ENCODE measurements at regions not wholly inside any gene's neighbourhood (a gene's known extent, or its start where the extent isn't known, plus 50 kb on each side); places are given as distances from the start of the nearest gene placed in this dataset.
"Not testable (repeated sequence)": the region's sequence is repeated elsewhere in the genome, so short reads cannot be mapped to it uniquely, and the experiment has no call there.

DNA sequence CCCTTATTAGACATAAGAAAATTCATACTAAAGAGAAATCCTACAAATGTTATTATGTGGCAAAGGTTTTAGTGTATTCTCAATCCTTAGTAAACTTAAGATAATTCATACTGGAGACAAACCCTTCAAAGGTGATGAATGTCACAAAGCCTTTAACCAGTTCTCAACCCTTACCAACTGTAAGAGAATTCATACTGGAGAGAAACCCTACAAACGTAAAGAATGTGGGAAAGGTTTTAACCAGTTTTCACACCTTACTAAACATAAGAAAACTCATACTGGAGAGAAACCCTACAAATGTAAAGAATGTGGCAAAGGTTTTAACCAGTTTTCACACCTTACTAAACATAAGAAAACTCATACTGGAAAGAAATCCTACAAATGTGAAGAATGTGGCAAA lies 93.2 kb downstream of the ZNF680 start:
- H3K4me1 Mint-ChIP-seq (ENCODE audit: low read depth) = no peaks in the 10 kb centered on the region
- H3K27ac Mint-ChIP-seq = no peak overlapping the region
- CTCF ChIA-PET = no interaction called here
- H3K4me3 Mint-ChIP-seq = no peak overlapping the region
- intact Hi-C loops (cut with micrococcal nuclease) = no loop called here
- peaks cover 3% of the 10 kb centered on the region for H3K27me3 Mint-ChIP-seq (ENCODE audit: low read depth)
- H3K36me3 Mint-ChIP-seq (ENCODE audit: low read depth) = peaks cover 3% of the 10 kb centered on the region
- peaks cover 24% of the 10 kb centered on the region for H3K9me3 Mint-ChIP-seq
- no peak for DNase-seq

DNA sequence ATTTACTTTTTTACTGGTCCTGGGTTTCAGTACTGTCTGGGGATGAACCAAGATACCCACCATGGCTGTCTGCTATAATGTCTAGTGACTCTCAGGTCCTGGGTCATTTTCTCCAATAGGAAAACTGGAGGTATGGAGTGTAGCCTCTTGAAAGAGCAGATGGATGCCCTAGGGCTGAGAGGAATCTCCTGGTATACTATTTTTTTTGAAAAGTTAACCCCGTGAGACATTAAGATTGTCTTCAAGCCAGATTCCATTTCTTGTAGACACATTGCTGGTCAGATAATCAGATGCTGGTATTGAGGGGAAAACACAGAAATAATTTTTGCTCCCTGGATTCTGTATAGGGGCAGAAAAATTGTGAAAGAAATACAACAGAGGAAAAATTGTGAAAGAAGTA lies 97.3 kb downstream of the ZNF680 start:
- DNase-seq = no peak
- H3K27ac Mint-ChIP-seq = no peak overlapping the region
- CTCF ChIA-PET = no interaction called here
- peaks cover 24% of the 10 kb centered on the region for H3K9me3 Mint-ChIP-seq
- H3K36me3 Mint-ChIP-seq (ENCODE audit: low read depth) = peaks cover 3% of the 10 kb centered on the region
- H3K4me3 Mint-ChIP-seq = no peak overlapping the region
- peaks cover 3% of the 10 kb centered on the region for H3K4me1 Mint-ChIP-seq (ENCODE audit: low read depth)
- intact Hi-C loops (cut with micrococcal nuclease) = no loop called here
- H3K27me3 Mint-ChIP-seq (ENCODE audit: low read depth) = peaks cover 12% of the 10 kb centered on the region

DNA sequence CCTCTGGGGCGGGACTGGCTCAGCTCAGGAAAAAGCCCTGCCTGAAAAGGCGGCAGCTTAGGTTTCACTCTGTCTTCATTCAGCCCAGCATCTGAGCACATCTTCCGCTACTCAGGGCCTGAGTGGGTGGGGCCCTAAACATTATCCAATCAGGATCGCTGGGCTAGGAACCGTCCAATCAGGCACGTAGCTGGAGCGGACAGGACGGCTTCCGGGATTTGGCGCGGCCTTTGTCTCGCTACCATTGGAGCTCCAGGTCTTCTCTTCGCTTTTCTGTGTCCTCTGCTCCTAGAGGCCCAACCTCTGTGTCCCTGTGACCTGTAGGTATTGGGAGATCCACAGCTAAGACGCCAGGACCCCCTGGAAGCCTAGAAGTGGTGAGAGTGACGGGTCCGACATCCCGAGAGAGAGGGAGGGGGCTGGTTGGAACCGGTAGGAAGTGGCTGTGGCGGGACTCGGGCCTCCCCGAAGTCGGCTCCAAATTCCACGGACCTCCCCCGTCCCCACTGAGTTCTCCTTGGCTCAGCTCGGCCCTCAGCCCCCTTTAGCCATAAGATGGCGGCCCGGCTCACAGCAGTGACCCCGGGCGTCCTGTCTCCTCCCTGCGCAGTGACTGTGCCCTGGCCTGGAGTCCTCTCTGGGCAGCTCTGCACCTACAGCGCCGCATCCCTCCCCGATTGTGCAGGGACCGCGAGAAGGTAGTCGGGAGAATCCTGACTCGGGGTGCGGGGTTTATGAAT lies 99.1 kb downstream of the ZNF680 start:
- H3K36me3 Mint-ChIP-seq (ENCODE audit: low read depth) = peaks cover 3% of the 10 kb centered on the region
- DNase-seq = peak; percentile 37
- H3K27me3 Mint-ChIP-seq (ENCODE audit: low read depth) = peaks cover 12% of the 10 kb centered on the region
- intact Hi-C loops (cut with micrococcal nuclease) = no loop called here
- no peak overlapping the region for H3K27ac Mint-ChIP-seq
- H3K4me3 Mint-ChIP-seq = peak overlapping the region; percentile 55
- peaks cover 12% of the 10 kb centered on the region for H3K9me3 Mint-ChIP-seq
- H3K4me1 Mint-ChIP-seq (ENCODE audit: low read depth) = peaks cover 3% of the 10 kb centered on the region
- CTCF ChIA-PET = interaction anchor here (0.6 kb wide), 1 partner anchor 68 kb away, joined by 3 read pairs; no protein-coding TSS in a partner anchor

DNA sequence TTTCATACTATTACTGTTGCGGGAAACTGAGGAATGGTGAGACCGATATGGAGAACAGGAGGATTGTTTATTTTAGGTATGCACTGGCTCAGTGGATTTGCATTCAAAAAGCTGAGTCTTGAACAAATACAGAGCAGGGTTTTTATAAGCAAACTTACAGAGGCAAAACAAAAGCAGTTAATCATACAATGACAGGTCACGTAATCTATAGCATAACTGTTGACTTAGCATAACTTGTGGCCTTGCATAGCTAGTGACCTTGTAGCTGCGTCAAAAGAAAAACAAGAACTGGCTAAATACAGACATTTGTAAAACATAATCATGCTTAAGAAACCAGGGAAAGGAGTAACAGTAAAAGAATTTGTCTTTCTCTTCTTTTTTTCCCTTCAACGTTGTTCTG lies 103.0 kb downstream of the ZNF680 start:
- DNase-seq; intact Hi-C loops (cut with micrococcal nuclease); H3K36me3 Mint-ChIP-seq (ENCODE audit: low read depth); H3K9me3 Mint-ChIP-seq; H3K27ac Mint-ChIP-seq; H3K4me3 Mint-ChIP-seq; H3K27me3 Mint-ChIP-seq (ENCODE audit: low read depth); H3K4me1 Mint-ChIP-seq (ENCODE audit: low read depth); CTCF ChIA-PET: not testable (repeated sequence)

DNA sequence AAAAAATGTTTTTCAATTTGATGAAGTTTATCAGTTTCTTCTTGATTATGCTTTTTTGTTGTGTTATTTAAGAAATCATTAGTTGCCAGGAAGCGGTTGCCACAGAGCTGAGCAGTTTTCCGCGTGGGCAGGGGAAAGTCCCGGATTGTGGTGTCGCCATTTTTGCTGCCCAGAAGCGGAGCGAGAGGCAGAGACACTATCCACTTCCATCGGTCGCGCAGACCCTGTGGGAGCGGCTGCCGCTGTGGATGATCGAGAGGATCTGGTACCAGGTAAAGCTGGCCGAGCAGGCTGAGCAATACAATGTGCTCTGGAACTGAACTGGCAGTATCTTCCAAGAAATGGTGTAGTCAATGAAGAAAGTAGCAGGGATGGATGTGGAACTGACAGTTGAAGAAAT lies 119.8 kb downstream of the ZNF736 start:
- Mint-ChIP-seq H3K9me3 (peaks cover 20% of the 10 kb centered on the region), H3K27ac (no peak overlapping the region), H3K36me3 (ENCODE audit: low read depth) (no peaks in the 10 kb centered on the region), H3K27me3 (ENCODE audit: low read depth) (no peaks in the 10 kb centered on the region), H3K4me1 (ENCODE audit: low read depth) (no peaks in the 10 kb centered on the region), H3K4me3 (no peak overlapping the region)
- intact Hi-C loops (cut with micrococcal nuclease) = no loop called here
- no peak for DNase-seq
- CTCF ChIA-PET = no interaction called here

DNA sequence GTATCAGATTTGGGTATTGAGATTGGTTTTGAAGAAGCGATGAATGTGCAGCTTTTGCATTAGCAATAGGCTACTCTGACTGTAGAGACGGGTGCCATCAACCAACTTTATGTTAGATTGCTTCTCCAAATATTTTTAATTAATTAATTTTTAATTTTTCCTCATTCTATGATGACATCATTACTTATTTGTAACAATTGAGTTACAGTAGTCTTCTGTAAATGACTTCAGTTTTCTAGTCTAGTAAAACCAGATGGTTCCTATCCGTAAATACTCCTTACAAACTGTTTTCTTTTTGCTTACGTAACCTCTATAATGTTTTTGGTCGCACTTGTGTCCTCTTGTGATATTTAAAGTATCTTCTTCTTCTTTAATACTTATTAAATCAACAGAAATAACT lies 118.1 kb downstream of the ZNF736 start:
- no peaks in the 10 kb centered on the region for H3K4me1 Mint-ChIP-seq (ENCODE audit: low read depth)
- CTCF ChIA-PET = no interaction called here
- H3K4me3 Mint-ChIP-seq = no peak overlapping the region
- H3K27ac Mint-ChIP-seq = no peak overlapping the region
- H3K9me3 Mint-ChIP-seq = peaks cover 22% of the 10 kb centered on the region
- intact Hi-C loops (cut with micrococcal nuclease) = no loop called here
- DNase-seq = no peak
- H3K36me3 Mint-ChIP-seq (ENCODE audit: low read depth) = no peaks in the 10 kb centered on the region
- H3K27me3 Mint-ChIP-seq (ENCODE audit: low read depth) = no peaks in the 10 kb centered on the region

DNA sequence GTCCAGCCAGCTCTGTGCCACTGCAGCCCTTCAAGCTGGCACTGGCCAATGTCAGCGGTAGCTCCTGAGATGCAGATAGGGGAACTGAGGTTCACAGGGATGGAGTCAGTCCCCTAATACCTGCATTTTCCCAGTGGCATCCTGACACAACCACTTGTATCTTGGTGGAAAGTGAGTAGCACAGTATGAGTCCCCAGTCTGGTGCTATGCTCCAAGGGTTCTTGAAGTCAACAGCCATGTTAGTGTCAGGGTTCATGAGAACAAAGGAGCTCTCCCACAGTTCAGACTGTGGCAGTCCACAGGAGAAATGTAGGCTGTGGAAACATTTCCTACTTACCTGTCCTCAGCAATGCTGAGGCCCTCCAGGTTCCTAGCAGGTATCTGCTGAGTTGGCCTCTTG lies 115.5 kb downstream of the ZNF736 start:
- intact Hi-C loops (cut with micrococcal nuclease) = no loop called here
- no peak for DNase-seq
- Mint-ChIP-seq H3K27ac (no peak overlapping the region), H3K36me3 (ENCODE audit: low read depth) (no peaks in the 10 kb centered on the region), H3K4me1 (ENCODE audit: low read depth) (no peaks in the 10 kb centered on the region), H3K4me3 (no peak overlapping the region), H3K27me3 (ENCODE audit: low read depth) (no peaks in the 10 kb centered on the region), H3K9me3 (peaks cover 23% of the 10 kb centered on the region)
- CTCF ChIA-PET = no interaction called here

DNA sequence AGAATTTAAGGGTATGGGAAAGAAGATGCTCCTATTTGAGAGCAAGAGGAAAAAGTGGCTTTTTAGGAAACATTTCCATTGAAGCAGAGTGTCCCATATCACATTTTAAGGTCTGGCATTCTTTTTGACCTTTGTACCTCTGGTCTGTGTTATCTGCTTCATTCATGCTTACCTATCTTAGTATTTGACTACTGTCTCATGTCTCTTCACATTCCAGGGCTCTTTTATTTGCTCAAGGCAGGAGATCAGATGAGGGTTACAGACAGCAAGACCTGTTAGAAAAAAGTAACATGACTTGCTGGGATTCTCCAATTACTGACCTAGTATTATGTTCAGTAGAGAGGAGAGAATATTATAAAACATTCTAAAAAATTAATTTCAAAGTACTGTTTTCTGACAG lies 111.7 kb downstream of the ZNF736 start:
- H3K27ac Mint-ChIP-seq; H3K27me3 Mint-ChIP-seq (ENCODE audit: low read depth); H3K4me3 Mint-ChIP-seq; intact Hi-C loops (cut with micrococcal nuclease); DNase-seq; H3K4me1 Mint-ChIP-seq (ENCODE audit: low read depth); H3K36me3 Mint-ChIP-seq (ENCODE audit: low read depth); CTCF ChIA-PET: not testable (repeated sequence)
- H3K9me3 Mint-ChIP-seq = peaks cover 22% of the 10 kb centered on the region

DNA sequence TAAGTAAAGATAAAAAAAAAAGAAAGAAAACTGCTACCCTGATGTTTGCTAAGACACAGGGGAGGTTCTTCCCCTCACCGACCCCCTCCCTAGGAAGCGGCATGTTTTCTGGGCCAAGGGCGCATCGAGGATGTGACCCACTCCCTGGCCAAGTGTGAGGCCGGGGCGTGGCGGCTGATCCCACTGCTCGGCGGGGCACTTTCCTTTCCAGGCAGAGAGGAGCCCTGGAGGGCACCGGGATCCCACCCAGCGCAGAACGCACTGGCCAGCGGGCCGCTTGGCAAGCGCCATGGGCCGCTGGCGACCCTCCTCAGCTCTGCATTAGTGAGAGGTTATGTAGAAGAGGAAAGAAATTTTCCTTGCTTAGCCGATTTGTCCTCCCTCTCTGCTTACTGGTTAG lies 93.4 kb downstream of the ZNF736 start:
- Mint-ChIP-seq H3K9me3 (peaks cover 14% of the 10 kb centered on the region), H3K27ac (no peak overlapping the region), H3K4me1 (ENCODE audit: low read depth) (no peaks in the 10 kb centered on the region), H3K27me3 (ENCODE audit: low read depth) (no peaks in the 10 kb centered on the region), H3K36me3 (ENCODE audit: low read depth) (no peaks in the 10 kb centered on the region), H3K4me3 (no peak overlapping the region)
- CTCF ChIA-PET = no interaction called here
- intact Hi-C loops (cut with micrococcal nuclease) = no loop called here
- DNase-seq = no peak
